HG03196 (cell line): ENCODE measurements at regions not wholly inside any gene's neighbourhood (a gene's known extent, or its start where the extent isn't known, plus 50 kb on each side); places are given as distances from the start of the nearest gene placed in this dataset.
"Not testable (repeated sequence)": the region's sequence is repeated elsewhere in the genome, so short reads cannot be mapped to it uniquely, and the experiment has no call there.

ENCODE experiments used
- ATAC-seq: cut with Tn5 transposase; IDR thresholded peaks from one replicate; pipeline ENCODE4 v1.9.1; 2021; ENCODE audit not compliant: unreplicated experiment

- ATAC-seq, result not testable (repeated sequence)
Observed at GRCh38 chr1:149228672-149229585, 125.6 kb upstream of the NBPF9 start.

DNA sequence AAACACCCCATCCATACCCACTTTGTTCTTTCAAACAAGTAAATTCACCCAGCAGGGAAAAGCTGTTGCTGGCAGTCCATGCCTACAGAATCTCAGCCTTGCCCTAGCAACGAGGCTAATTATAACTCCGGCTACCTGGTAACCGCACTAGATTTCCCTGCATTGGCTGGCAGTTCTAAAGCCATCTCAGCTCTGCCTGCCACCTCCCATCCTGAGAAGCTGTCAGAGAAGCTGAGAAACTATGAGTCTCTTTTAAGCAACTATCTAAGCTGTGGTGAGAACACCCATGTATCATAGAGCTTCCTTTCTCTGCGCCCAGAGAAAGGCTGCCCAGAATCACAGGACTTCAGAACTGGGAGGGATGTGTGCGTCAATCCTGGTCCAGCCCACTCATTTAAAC, 126.5 kb upstream of the NBPF9 start:
- not testable (repeated sequence) for ATAC-seq

DNA sequence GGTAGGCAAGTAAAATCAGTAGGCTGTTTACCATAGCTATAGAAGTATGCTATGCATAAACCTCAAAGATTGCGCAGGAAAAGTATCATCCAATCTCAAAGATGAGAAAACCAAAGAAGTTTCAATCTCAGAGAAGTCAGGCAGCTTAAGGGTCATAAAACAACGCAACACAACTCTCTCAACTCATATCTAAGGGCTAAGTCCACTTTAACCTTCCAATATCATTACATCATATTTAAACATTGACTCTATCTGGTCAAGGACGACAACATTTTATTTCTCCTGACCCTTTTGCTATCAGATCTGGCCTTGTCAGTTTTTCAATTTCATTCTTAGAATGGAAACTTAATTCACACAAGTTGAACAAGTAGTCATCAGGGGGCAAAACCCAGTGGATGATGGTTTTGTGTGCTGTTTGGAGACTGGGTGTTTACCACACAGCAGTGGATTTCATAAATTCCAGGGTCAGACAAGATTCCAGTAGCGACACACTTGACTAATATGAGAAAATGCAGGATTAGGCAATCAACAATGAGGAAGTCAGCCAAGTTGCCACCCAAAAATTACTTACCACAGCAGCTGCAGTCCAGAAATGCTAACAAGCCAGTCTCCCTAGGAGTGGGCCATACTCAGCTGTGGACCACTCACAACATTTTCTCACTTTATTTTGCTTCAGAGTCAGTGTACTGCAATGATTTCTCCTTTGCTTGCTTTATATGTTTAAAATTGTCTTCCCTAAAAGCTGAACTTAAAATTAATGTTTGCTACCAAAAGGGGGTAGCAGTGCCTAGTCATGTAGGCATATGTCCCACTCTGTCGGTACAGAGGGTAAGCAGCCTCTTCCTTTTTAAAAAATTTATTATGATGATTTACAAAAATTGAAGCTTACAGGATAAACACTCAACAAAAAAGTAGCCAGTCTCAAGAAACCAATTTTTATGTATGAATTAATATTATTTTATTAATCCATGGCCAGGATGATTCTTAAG, 131.9 kb upstream of the NBPF9 start:
- ATAC-seq, result not testable (repeated sequence)

DNA sequence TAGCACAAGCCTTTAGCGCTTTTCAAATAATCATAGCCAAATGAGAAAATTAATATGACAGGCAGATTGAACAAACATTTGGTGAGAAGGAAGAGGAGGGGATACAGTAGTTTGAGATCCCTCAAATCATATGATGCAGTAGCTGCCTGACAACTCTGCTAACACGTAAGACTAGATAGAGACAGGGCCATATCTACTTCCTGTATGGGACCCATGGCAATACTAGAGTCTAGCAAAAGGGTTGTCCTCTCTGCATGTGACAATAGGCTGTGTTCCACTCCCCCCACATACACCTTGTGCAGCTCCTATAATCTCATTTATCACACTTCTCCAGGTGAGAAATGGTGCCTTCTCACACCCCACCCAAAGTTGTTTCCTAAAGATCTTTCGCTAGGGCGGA, 134.2 kb upstream of the NBPF9 start:
- not testable (repeated sequence) for ATAC-seq

GRCh38 chr1:149239897-149240508, 136.7 kb upstream of the NBPF9 start:
- ATAC-seq, result not testable (repeated sequence)

GRCh38 chr1:149240530-149240929, 137.2 kb upstream of the NBPF9 start:
- ATAC-seq, result not testable (repeated sequence)

- ATAC-seq, result not testable (repeated sequence)
Observed at GRCh38 chr1:149241272-149241671, 137.9 kb upstream of the NBPF9 start.

DNA sequence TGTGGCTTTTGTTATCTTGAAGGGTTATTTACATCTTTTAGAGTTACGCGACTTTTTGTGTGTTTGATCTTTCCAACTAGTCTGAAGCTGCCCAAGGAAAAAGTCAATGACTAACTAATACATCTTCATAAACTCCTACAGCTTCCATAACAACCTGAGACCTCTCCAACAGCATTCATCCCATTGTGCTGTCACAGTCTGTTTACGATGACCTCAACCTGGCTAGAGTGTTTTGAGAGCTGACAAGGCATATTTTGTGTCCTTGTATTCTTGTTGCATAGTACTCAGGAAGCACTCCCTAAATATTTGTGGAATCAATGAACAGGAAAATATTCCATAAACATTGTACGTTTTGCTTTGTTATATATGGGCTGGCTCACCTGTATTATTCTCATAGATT, 140.2 kb upstream of the NBPF9 start:
- ATAC-seq, result not testable (repeated sequence)

DNA sequence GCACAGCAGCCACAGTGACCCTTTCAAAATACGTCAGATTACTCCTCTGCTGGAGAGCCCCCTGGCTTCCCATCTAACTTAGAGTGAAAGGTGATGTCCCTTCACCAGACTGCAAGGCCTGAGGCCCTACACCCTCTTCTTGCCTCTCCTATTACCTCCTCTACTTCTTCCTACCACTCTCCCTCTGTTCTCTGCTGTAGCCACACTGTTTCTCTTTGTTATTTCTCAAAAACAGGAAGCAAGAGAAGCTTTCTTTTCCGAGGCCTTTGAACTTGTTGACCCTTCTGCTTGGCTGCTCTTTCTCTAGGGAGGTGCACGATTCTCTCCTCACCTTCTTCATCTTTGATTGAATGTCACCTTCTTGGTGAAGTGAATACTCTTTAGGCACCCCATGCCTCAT, 141.3 kb upstream of the NBPF9 start:
- ATAC-seq, result not testable (repeated sequence)

DNA sequence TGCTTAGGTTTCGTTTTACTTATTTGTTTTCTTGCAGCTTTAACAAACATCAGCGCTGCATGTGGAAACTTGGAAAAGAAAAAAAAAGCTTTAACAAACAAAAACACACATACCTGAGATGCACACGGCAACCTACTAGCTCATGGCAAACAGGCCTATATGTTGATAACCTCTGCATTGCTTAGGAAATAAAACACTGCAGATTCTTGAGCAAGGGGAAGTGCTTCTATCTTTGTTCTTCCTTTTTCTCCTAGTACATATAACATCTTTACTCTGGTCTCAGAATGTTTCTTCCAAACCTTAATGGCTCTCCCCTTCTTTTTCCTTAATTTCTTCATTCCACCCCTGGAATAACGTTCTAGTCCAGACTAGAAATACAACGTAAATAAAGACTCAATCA, 142.9 kb upstream of the NBPF9 start:
- ATAC-seq, result not testable (repeated sequence)

DNA sequence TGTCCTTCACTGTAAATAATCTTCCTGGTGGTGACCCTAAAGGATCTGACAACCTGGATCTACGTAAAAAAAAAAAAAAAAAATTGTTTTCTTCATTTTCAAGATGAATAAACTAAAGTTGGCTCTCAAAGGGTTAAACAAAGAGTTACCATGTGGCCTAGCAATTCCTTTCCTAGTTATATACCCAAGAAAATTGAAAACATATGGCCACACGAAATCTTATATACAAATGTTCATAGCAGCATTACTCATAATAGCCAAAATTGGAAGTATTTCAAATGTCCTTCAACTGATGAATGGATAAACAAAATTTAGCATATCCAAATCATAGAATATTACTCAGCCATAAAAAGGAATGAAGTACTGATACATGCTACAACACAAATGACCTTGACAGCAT, 145.3 kb upstream of the NBPF9 start:
- ATAC-seq, result not testable (repeated sequence)

- ATAC-seq, result not testable (repeated sequence)
Observed at GRCh38 chr1:149249850-149250467, 146.6 kb upstream of the NBPF9 start.

DNA sequence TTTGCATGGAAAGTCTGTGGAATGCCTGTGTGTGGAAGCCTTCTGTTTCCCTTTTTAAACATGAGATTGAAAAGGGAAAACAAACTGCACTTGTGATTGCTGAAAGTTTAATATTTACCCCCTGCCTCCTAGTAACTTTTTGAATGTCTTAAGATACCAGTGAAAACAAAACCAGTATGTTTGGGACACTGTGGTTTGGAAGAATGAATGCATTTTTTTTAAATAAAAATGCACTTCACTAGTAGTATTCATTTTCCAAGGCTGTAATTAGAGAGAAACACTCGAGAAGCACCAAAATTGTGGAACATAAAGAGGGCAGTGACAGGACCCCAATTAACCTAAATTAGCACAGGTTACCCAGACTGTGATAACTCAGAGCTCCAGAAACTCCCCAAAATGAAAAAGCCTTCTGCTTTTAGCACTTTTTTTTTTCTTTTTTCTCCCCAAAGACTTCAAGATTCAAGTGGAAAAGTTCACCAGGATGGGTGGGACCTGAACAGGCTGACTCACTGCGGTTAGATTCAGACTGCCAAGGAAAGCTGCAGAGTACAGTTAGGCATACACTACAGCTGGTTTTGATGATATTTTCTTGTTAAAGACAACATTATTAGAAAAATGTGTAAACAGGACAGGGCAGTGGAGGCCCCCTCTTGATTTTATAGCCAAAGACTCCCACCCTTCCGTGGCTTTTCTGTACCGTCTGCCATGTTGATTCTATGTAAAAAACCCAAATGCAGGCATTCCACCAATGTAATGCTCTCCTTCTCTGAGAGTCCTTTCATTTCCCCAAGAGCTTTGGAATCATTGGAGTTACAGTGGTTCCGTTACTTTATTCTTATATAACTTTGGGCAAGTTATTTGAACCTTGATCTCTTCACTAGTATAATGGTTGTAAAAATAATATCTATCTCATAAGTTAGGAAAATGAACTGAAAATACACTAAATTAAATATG, 151.8 kb upstream of the NBPF9 start:
- ATAC-seq, result not testable (repeated sequence)

- ATAC-seq, result not testable (repeated sequence)
Observed at GRCh38 chr1:149260284-149260683, 156.9 kb upstream of the NBPF9 start.

DNA sequence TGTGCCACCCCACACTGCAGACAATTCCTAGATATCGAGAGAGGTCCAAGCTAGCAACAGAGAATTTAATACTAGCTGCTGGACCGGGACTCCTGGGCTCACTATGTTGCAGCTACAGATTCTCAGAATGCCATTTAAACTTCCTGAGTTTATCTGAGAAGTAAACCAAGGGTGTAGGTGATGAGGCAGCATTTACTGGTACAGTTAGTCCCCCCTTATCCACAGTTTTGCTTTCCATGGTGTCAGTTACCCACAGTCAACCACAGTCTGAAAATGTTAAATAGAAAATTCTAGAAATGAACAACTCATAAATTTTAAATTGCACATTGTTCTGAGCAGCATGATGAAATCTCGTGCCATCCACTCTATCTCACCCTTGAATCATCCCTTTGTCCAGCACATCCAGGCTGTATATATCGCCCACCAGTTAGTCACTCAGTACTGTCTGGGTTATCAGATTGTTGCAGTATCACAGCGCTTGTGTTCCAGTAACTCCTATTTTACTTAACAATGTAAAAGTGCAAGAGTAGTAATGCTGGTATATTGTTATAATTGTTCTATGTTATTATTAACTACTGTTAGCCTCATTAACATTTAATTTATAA, 157.5 kb upstream of the NBPF9 start:
- ATAC-seq, result not testable (repeated sequence)

- not testable (repeated sequence) for ATAC-seq
Observed at GRCh38 chr1:149267287-149267686, 163.9 kb upstream of the NBPF9 start.

GRCh38 chr1:149269001-149269702, 165.8 kb upstream of the NBPF9 start:
- not testable (repeated sequence) for ATAC-seq

DNA sequence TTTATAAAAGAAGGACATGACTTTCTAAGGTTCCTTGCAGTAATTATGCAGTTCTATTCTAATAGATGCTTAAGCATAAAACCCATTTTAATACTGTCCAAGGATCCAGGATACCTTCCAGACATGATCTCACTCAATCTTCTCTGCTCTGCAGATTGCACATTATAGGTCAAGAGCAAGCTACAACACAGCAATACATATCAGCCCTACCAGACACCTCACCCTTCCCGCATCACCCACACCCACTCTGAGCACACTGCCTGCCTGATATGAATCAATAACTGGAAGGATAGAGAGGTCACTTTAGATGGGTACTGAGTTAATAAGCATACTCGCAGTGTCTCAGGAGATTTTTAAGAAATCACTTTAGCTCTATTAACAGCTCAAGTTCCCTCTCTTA, 166.5 kb upstream of the NBPF9 start:
- ATAC-seq, result not testable (repeated sequence)
